DND-41 (cell line): ENCODE measurements at regions not wholly inside any gene's neighbourhood (a gene's known extent, or its start where the extent isn't known, plus 50 kb on each side); places are given as distances from the start of the nearest gene placed in this dataset.

Experiments
- ATAC-seq: fragments of 200-7000 bp; cut with Tn5 transposase; 3 replicates; pipeline ENCODE4 v1.9.1; 2021; ENCODE audit warnings: low read depth; ENCODE audit not compliant: insufficient read depth
- DNase-seq: peaks from one replicate; pipeline ENCODE4 v3.0.0-alpha.2; 2020
- H2AFZ ChIP-seq: 2 replicates; pipeline ENCODE4 v1.6.0; 2012; ENCODE audit warnings: low read depth, low read length
- H3K27ac ChIP-seq: 2 replicates; pipeline ENCODE4 v1.5.1; 2012; ENCODE audit warnings: low read length, inconsistent platforms
- H3K27me3 ChIP-seq: fragments of 200-600 bp; sonication (generic); 2 replicates; pipeline ENCODE4 v1.6.0; 2012; ENCODE audit warnings: low read length, mild to moderate bottlenecking, inconsistent platforms; ENCODE audit not compliant: insufficient read depth, poor library complexity
- H3K36me3 ChIP-seq: 2 replicates; pipeline ENCODE4 v1.5.1; 2012; ENCODE audit warnings: low read length, inconsistent platforms; ENCODE audit not compliant: insufficient read depth
- H3K4me1 ChIP-seq: 2 replicates; pipeline ENCODE4 v1.5.1; 2012; ENCODE audit warnings: mild to moderate bottlenecking, low read length; ENCODE audit not compliant: insufficient read depth
- H3K4me2 ChIP-seq: 2 replicates; pipeline ENCODE4 v1.6.0; 2012; ENCODE audit warnings: mild to moderate bottlenecking, moderate library complexity, low read length, inconsistent platforms; ENCODE audit not compliant: insufficient read depth
- H3K4me3 ChIP-seq, 2 experiments: fragments of 200-600 bp in 1 of 2; shearing (Covaris generic) in 1 of 2; 2 replicates each; pipeline ENCODE4 v1.5.1; 2012 to 2016; ENCODE audit warnings: inconsistent platforms in 2 of 2, low read length in 2 of 2, mild to moderate bottlenecking in 2 of 2, low read depth in 1 of 2, moderate library complexity in 1 of 2
- H3K79me2 ChIP-seq: 2 replicates; pipeline ENCODE4 v1.6.0; 2012; ENCODE audit warnings: low read length, inconsistent platforms; ENCODE audit not compliant: insufficient read depth
- H3K9ac ChIP-seq: 2 replicates; pipeline ENCODE4 v1.6.0; 2012; ENCODE audit warnings: low read depth, mild to moderate bottlenecking, inconsistent platforms, low read length, moderate library complexity
- H3K9me3 ChIP-seq: 2 replicates; pipeline ENCODE4 v1.5.1; 2012; ENCODE audit warnings: low read length, moderate library complexity, mild to moderate bottlenecking, inconsistent platforms; ENCODE audit not compliant: insufficient read depth, severe bottlenecking
- H4K20me1 ChIP-seq: 2 replicates; pipeline ENCODE4 v1.6.0; 2012; ENCODE audit warnings: low read length; ENCODE audit not compliant: insufficient read depth
- CTCF ChIP-seq: IDR thresholded peaks from 2 replicates; pipeline ENCODE4 v1.5.1; 2012; ENCODE audit warnings: borderline replicate concordance, low read length, moderate library complexity, mild to moderate bottlenecking; ENCODE audit not compliant: poor library complexity, severe bottlenecking; ENCODE audit errors: extremely low read depth
- EZH2 ChIP-seq: IDR thresholded peaks from 3 replicates; pipeline ENCODE4 v1.6.1; 2012; ENCODE audit warnings: borderline replicate concordance, low read depth, mild to moderate bottlenecking, moderate library complexity, low read length, inconsistent platforms; ENCODE audit not compliant: severe bottlenecking

- Histone ChIP-seq H3K4me1 (no peaks in the 10 kb centered on the region), H2AFZ (no peak overlapping the region), H3K4me2 (no peak overlapping the region), H3K9me3 (no peaks in the 10 kb centered on the region), H3K4me3 (no peak overlapping the region), H3K27ac (no peak overlapping the region), H3K79me2 (no peaks in the 10 kb centered on the region), H3K27me3 (peaks cover 10% of the 10 kb centered on the region), H3K9ac (no peak overlapping the region), H3K36me3 (no peaks in the 10 kb centered on the region), H4K20me1 (no peaks in the 10 kb centered on the region)
- ATAC-seq (no peak), DNase-seq (no peak)
- TF ChIP-seq EZH2 = no peak
- TF ChIP-seq CTCF = no peak
Measured at GRCh38 chr1:228957535-228957934, 222.3 kb downstream of the RHOU start.

GRCh38 chr1:228958121-228958520, 222.8 kb downstream of the RHOU start:
- H3K9me3 ChIP-seq = no peaks in the 10 kb centered on the region
- no peaks in the 10 kb centered on the region for H3K4me1 ChIP-seq
- DNase-seq (no peak), ATAC-seq (no peak)
- H3K4me3 ChIP-seq = no peak overlapping the region
- no peak overlapping the region for H3K4me2 ChIP-seq
- H3K9ac ChIP-seq = no peak overlapping the region
- TF ChIP-seq CTCF (no peak), EZH2 (no peak)
- H2AFZ ChIP-seq = no peak overlapping the region
- H3K79me2 ChIP-seq = no peaks in the 10 kb centered on the region
- no peaks in the 10 kb centered on the region for H3K36me3 ChIP-seq
- no peaks in the 10 kb centered on the region for H4K20me1 ChIP-seq
- peaks cover 10% of the 10 kb centered on the region for H3K27me3 ChIP-seq
- H3K27ac ChIP-seq = no peak overlapping the region

GRCh38 chr1:228958741-228959140, 223.5 kb downstream of the RHOU start:
- Histone ChIP-seq H2AFZ (no peak overlapping the region), H3K36me3 (no peaks in the 10 kb centered on the region), H4K20me1 (no peaks in the 10 kb centered on the region), H3K4me3 (no peak overlapping the region), H3K79me2 (no peaks in the 10 kb centered on the region), H3K9ac (no peak overlapping the region), H3K4me2 (no peak overlapping the region), H3K9me3 (no peaks in the 10 kb centered on the region), H3K27me3 (peaks cover 10% of the 10 kb centered on the region), H3K4me1 (no peaks in the 10 kb centered on the region), H3K27ac (no peak overlapping the region)
- ATAC-seq (no peak), DNase-seq (no peak)
- TF ChIP-seq CTCF (no peak), EZH2 (no peak)

GRCh38 chr1:228960705-228961104, 225.4 kb downstream of the RHOU start:
- Histone ChIP-seq H3K27ac (no peak overlapping the region), H3K4me3 (no peak overlapping the region), H3K4me1 (no peaks in the 10 kb centered on the region), H4K20me1 (no peaks in the 10 kb centered on the region), H3K36me3 (no peaks in the 10 kb centered on the region), H3K79me2 (no peaks in the 10 kb centered on the region), H3K27me3 (peaks cover 12% of the 10 kb centered on the region), H3K4me2 (no peak overlapping the region), H3K9me3 (no peaks in the 10 kb centered on the region), H2AFZ (no peak overlapping the region), H3K9ac (no peak overlapping the region)
- DNase-seq (no peak), ATAC-seq (no peak)
- TF ChIP-seq EZH2 (no peak), CTCF (no peak)
